H1 (cell line): ENCODE measurements at regions not wholly inside any gene's neighbourhood (a gene's known extent, or its start where the extent isn't known, plus 50 kb on each side); places are given as distances from the start of the nearest gene placed in this dataset.

Experiments
- BRCA1 ChIP-seq: IDR thresholded peaks from 2 replicates; pipeline ENCODE4 v1.6.1; 2012; ENCODE audit warnings: low read depth, low read length, improper control_type of control experiment
- CBX8 ChIP-seq: fragments of 300-800, 300-1000 bp; sonication (generic); IDR thresholded peaks from 2 replicates; pipeline ENCODE4 v1.7.1; 2016; ENCODE audit warnings: low read depth, low read length, borderline replicate concordance
- CEBPB ChIP-seq: IDR thresholded peaks from 2 replicates; pipeline ENCODE4 v1.6.1; 2012; ENCODE audit warnings: low read depth, low read length
- EGR1 ChIP-seq: IDR thresholded peaks from 2 replicates; pipeline ENCODE4 v1.6.1; 2011; ENCODE audit warnings: low read depth, low read length, borderline replicate concordance
- EZH2 ChIP-seq: fragments of 200-600 bp; sonication (generic); IDR thresholded peaks from 2 replicates; pipeline ENCODE4 v1.7.1; 2012; ENCODE audit warnings: low read depth, mild to moderate bottlenecking, moderate library complexity, low read length, inconsistent platforms; ENCODE audit not compliant: severe bottlenecking
- POLR2AphosphoS5 ChIP-seq: IDR thresholded peaks from 2 replicates; pipeline ENCODE4 v1.6.1; 2011; ENCODE audit warnings: low read depth, low read length
- SP2 ChIP-seq: IDR thresholded peaks from 2 replicates; pipeline ENCODE4 v1.6.1; 2012; ENCODE audit warnings: mild to moderate bottlenecking, low read length, inconsistent platforms
- TEAD4 ChIP-seq: IDR thresholded peaks from 2 replicates; pipeline ENCODE4 v1.6.1; 2012; ENCODE audit warnings: low read depth, low read length, inconsistent platforms, mixed read lengths
- USF2 ChIP-seq: IDR thresholded peaks from 2 replicates; pipeline ENCODE4 v1.6.1; 2011; ENCODE audit warnings: low read length, improper control_type of control experiment
- TF ChIP-seq, protein P1 (sequence below), 3 experiments: IDR thresholded peaks; 1 replicate in 2 of 3; 2 replicates in 1 of 3; pipeline versions ENCODE4 v1.5.1 to v1.6.1; 2011; ENCODE audit warnings: low read length in 3 of 3, mild to moderate bottlenecking in 3 of 3, inconsistent platforms in 2 of 3, low read depth in 1 of 3, moderate library complexity in 1 of 3; ENCODE audit not compliant: insufficient read depth in 1 of 3; ENCODE audit errors: control extremely low read depth in 1 of 3
- TF ChIP-seq, protein P2 (sequence below): IDR thresholded peaks from 2 replicates; pipeline ENCODE4 v1.6.1; 2012; ENCODE audit warnings: low read length, inconsistent platforms
- TF ChIP-seq, protein P3 (sequence below): IDR thresholded peaks from 2 replicates; pipeline ENCODE4 v1.6.1; 2011; ENCODE audit warnings: low read depth, mild to moderate bottlenecking, low read length; ENCODE audit not compliant: insufficient read depth

DNA sequence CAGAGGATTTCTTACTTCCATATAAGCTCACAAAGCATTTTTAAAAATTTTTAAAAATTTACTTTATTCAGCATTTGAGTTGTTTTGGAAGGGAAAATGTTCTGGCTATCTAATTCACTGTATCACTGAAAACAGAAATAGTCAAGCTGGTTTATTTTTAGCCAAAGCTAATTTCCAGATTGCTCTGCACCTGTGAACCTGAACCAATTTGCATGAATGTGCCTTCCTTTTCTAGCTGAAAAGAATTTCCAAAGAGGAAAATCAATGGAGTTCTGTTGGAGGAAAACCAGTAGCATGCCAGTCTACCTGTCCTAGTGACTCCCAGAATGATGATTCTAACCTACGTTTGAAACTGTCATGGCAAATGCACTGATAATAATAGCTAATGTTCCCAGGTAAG lies 134.2 kb upstream of the LIPC start:
- TF ChIP-seq, protein P1, sequence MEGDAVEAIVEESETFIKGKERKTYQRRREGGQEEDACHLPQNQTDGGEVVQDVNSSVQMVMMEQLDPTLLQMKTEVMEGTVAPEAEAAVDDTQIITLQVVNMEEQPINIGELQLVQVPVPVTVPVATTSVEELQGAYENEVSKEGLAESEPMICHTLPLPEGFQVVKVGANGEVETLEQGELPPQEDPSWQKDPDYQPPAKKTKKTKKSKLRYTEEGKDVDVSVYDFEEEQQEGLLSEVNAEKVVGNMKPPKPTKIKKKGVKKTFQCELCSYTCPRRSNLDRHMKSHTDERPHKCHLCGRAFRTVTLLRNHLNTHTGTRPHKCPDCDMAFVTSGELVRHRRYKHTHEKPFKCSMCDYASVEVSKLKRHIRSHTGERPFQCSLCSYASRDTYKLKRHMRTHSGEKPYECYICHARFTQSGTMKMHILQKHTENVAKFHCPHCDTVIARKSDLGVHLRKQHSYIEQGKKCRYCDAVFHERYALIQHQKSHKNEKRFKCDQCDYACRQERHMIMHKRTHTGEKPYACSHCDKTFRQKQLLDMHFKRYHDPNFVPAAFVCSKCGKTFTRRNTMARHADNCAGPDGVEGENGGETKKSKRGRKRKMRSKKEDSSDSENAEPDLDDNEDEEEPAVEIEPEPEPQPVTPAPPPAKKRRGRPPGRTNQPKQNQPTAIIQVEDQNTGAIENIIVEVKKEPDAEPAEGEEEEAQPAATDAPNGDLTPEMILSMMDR (IDR thresholded peaks at IDR 0.05; ENCODE audit: control extremely low read depth in 1 of 3, insufficient read depth in 1 of 3, low read depth in 1 of 3, low read length in 3 of 3) = no peak
- TF ChIP-seq SP2 = no peak
- TF ChIP-seq, protein P2, sequence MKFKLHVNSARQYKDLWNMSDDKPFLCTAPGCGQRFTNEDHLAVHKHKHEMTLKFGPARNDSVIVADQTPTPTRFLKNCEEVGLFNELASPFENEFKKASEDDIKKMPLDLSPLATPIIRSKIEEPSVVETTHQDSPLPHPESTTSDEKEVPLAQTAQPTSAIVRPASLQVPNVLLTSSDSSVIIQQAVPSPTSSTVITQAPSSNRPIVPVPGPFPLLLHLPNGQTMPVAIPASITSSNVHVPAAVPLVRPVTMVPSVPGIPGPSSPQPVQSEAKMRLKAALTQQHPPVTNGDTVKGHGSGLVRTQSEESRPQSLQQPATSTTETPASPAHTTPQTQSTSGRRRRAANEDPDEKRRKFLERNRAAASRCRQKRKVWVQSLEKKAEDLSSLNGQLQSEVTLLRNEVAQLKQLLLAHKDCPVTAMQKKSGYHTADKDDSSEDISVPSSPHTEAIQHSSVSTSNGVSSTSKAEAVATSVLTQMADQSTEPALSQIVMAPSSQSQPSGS = no peak
- TF ChIP-seq POLR2AphosphoS5 = no peak
- no peak for TF ChIP-seq TEAD4
- TF ChIP-seq CBX8 = no peak
- no peak for TF ChIP-seq USF2
- TF ChIP-seq, protein P3, sequence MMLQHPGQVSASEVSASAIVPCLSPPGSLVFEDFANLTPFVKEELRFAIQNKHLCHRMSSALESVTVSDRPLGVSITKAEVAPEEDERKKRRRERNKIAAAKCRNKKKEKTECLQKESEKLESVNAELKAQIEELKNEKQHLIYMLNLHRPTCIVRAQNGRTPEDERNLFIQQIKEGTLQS = no peak
- TF ChIP-seq EGR1 = no peak
- TF ChIP-seq EZH2 = no peak
- TF ChIP-seq BRCA1 = no peak
- no peak for TF ChIP-seq CEBPB
